Spleen (tissue), 11 donors: ENCODE measurements at regions not wholly inside any gene's neighbourhood (a gene's known extent, or its start where the extent isn't known, plus 50 kb on each side); places are given as distances from the start of the nearest gene placed in this dataset.

Experiments
- DNase-seq: peaks from one replicate; pipeline ENCODE4 v3.0.0-alpha.2; 2020
- H3K27ac ChIP-seq, 8 donors: fragments of 200-600 bp; sonication (generic) in 7 of 8; 1 replicate in 4 of 8; 2 replicates in 4 of 8; pipeline versions ENCODE4 v1.5.0 to v1.8.0; 2016 to 2021; ENCODE audit warnings: inconsistent platforms in 4 of 8, mild to moderate bottlenecking in 4 of 8, moderate library complexity in 1 of 8
- H3K27me3 ChIP-seq, 7 donors: fragments of 200-600 bp; sonication (generic) in 6 of 7; replicated peaks in 1 of 7; 1 replicate in 4 of 7; 2 replicates in 3 of 7; pipeline versions ENCODE4 v1.5.0 to v1.8.0; 2016 to 2021; ENCODE audit warnings: inconsistent platforms in 3 of 7, mild to moderate bottlenecking in 1 of 7
- H3K36me3 ChIP-seq, 6 donors: fragments of 200-600 bp; sonication (generic) in 5 of 6; 1 replicate in 4 of 6; 2 replicates in 2 of 6; pipeline versions ENCODE4 v1.5.0 to v1.8.0; 2016 to 2021; ENCODE audit warnings: inconsistent platforms in 2 of 6
- H3K4me1 ChIP-seq, 6 donors: fragments of 200-600 bp; sonication (generic) in 5 of 6; 1 replicate in 3 of 6; 2 replicates in 3 of 6; pipeline versions ENCODE4 v1.5.0 to v1.8.0; 2016 to 2021; ENCODE audit warnings: inconsistent platforms in 3 of 6
- H3K4me3 ChIP-seq, 8 donors: fragments of 200-600 bp; sonication (generic) in 7 of 8; 1 replicate in 4 of 8; 2 replicates in 4 of 8; pipeline versions ENCODE4 v1.5.0 to v1.8.0; 2016 to 2021; ENCODE audit warnings: inconsistent platforms in 4 of 8, mild to moderate bottlenecking in 4 of 8, moderate library complexity in 2 of 8
- H3K9me3 ChIP-seq, 8 donors: fragments of 200-600 bp; sonication (generic) in 7 of 8; 1 replicate in 4 of 8; 2 replicates in 4 of 8; pipeline versions ENCODE4 v1.5.0 to v1.8.0; 2016 to 2021; ENCODE audit warnings: inconsistent platforms in 4 of 8
- POLR2A ChIP-seq, 3 donors: fragments of 450-650 bp; IDR thresholded peaks; one replicate each; pipeline ENCODE4 v1.5.1; 2017; ENCODE audit warnings: antibody characterized with exemption in 3 of 3, mild to moderate bottlenecking in 1 of 3
- POLR2AphosphoS5 ChIP-seq, 3 donors: sonication (generic); formaldehyde crosslinking; IDR thresholded peaks; one replicate each; pipeline ENCODE4 v1.5.1; 2017; ENCODE audit warnings: antibody characterized with exemption in 3 of 3
- WGBS, 5 donors: extraction: QIAGEN DNeasy Blood & Tissue Kit in 3 of 5; methylation state at CpG; one replicate each; pipeline versions ENCODE4 v1.1.5 to v1.1.7; 2013 to 2018; 5-methylcytosine and 5-hydroxymethylcytosine counted together
- intact Hi-C: fragments of 100-400 bp; cut with DNase I; formaldehyde crosslinking; loops from one replicate; pipeline ENCODE4 v1.15.0; 2023; ENCODE audit warnings: low total_unique reads
- TF ChIP-seq, protein P1 (sequence below), 11 experiments: fragments of 200-600 bp in 7 of 11; fragments of 450-650 bp in 4 of 11; sonication (generic) in 4 of 11; IDR thresholded peaks in 8 of 11; conservative IDR thresholded peaks in 3 of 11; 1 replicate in 7 of 11; 2 replicates in 4 of 11; pipeline versions ENCODE4 v1.4.0 to v1.8.0; 2016 to 2021; ENCODE audit warnings: antibody characterized with exemption in 11 of 11, inconsistent platforms in 4 of 11, mild to moderate bottlenecking in 1 of 11
- donor health status: healthy with polysubstance abuse.
- donor health status: DM: no; HTN: no; CAD: no; lungs with moderate emphysema.
- donor health status: DM: no; HTN: no; CAD: no.
- donor health status: Bipolar disorder and iron deficiency.
- donor health status: healthy.
- donor health status: DM: no; HTN: no; CAD: no.
- donor health status: DM: yes; HTN: yes; CAD: no.

DNA sequence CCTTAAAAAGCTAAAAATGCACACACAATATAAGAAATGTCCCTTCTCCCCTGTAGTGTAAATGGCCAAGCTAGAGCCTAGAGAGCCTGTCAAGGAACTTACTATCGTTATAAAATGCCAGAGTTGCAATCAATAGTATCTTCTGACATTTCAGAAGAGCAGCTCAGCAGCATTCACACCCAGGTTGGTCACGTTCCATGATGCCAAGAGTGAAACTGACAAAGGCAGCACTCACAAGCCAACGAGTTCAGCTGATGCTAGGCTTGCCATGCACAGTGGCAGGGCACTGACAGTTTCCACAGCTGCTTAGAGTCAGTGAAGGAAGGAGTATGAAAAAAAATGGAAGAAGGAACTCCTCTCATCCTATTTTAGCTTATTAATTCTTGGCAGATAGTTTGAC, 331.4 kb upstream of the CCDC54 start:
- H3K4me3 ChIP-seq = no peak overlapping the region
- H3K27me3 ChIP-seq = no peaks in the 10 kb centered on the region
- H3K4me1 ChIP-seq = no peaks in the 10 kb centered on the region
- H3K9me3 ChIP-seq = peaks cover 0 to 8% (median 4%) of the 10 kb centered on the region in 8 donors
- 49 to 85% (median 68%) methylated on average over 3 of the region's 3 CpGs for WGBS, 5 donors
- H3K36me3 ChIP-seq = no peaks in the 10 kb centered on the region
- no peak for TF ChIP-seq POLR2A (IDR thresholded peaks at IDR 0.05)
- TF ChIP-seq, protein P1, sequence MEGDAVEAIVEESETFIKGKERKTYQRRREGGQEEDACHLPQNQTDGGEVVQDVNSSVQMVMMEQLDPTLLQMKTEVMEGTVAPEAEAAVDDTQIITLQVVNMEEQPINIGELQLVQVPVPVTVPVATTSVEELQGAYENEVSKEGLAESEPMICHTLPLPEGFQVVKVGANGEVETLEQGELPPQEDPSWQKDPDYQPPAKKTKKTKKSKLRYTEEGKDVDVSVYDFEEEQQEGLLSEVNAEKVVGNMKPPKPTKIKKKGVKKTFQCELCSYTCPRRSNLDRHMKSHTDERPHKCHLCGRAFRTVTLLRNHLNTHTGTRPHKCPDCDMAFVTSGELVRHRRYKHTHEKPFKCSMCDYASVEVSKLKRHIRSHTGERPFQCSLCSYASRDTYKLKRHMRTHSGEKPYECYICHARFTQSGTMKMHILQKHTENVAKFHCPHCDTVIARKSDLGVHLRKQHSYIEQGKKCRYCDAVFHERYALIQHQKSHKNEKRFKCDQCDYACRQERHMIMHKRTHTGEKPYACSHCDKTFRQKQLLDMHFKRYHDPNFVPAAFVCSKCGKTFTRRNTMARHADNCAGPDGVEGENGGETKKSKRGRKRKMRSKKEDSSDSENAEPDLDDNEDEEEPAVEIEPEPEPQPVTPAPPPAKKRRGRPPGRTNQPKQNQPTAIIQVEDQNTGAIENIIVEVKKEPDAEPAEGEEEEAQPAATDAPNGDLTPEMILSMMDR (IDR thresholded peaks at IDR 0.05 in 8 of 11, conservative IDR thresholded peaks at IDR 0.05 in 3 of 11) = no peak
- TF ChIP-seq POLR2AphosphoS5 (IDR thresholded peaks at IDR 0.05) = no peak
- no peak overlapping the region for H3K27ac ChIP-seq
- DNase-seq = no peak
- intact Hi-C loops = no loop called here

DNA sequence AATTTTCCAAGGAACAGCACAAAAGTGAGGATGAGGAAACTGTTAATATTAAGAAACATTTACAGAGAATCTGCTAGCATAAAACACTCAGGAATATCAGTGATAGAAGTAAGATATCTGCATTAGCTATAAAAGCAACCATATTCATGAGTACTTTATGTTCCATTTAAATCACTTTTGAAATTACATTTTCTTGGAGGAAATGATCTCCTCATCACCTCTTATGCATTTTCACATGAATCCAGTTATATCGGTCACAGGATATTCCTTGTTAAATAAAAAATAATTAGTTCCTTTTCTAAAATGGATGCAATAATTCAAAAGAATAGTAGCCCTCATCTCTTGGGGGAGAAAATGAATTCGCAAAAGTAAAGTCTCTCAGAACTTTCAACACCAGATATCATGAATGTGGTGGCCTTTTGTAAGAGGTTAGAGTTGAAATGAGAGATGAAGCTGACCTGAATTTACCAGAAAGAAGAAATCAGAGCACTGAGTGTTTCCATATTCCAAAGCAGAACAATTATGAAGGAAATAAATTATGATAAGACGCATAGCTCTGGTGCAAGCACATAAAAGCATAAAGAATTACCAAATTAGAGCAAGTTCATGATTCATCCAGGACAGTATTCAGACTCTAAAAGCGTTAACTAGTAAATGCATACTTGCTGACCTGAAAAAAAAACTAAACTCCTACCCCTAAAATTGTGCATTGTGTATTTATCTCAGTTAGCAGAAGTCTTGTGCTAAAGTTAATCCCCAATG, 321.9 kb upstream of the CCDC54 start:
- no peak overlapping the region for H3K27ac ChIP-seq
- intact Hi-C loops = no loop called here
- H3K27me3 ChIP-seq = no peaks in the 10 kb centered on the region
- no peaks in the 10 kb centered on the region for H3K36me3 ChIP-seq
- WGBS, 5 donors = 78 to 86% (median 85%) methylated on average over 4 of the region's 4 CpGs
- no peaks in the 10 kb centered on the region for H3K4me1 ChIP-seq
- no peak overlapping the region for H3K4me3 ChIP-seq
- DNase-seq = no peak
- no peaks in the 10 kb centered on the region for H3K9me3 ChIP-seq
- TF ChIP-seq, protein P1 (IDR thresholded peaks at IDR 0.05 in 8 of 11, conservative IDR thresholded peaks at IDR 0.05 in 3 of 11) = no peak
- TF ChIP-seq POLR2AphosphoS5 (IDR thresholded peaks at IDR 0.05) (no peak), POLR2A (IDR thresholded peaks at IDR 0.05) (no peak)

DNA sequence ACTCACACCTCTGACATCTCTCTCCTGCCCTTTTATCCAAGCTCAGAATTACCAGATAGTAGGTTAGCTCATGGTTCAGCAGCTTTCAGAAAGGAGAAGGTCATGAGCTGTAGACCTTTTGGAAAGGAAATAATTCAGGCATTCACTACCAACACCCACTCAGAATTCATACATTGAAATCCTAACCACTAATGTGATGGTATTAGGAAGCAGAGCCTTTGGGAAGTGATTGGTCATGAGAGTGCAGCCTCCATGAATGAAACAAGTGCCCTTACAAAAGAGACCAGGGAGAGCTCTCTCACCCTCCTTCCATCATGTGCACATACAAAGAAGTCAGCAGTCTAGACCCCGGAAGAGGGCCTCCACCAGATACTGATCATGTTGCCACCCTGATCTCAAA, 315.8 kb upstream of the CCDC54 start:
- WGBS, 5 donors = 90 to 93% (median 92%) methylated on average over 1 of the region's 1 CpG
- no peak for DNase-seq

DNA sequence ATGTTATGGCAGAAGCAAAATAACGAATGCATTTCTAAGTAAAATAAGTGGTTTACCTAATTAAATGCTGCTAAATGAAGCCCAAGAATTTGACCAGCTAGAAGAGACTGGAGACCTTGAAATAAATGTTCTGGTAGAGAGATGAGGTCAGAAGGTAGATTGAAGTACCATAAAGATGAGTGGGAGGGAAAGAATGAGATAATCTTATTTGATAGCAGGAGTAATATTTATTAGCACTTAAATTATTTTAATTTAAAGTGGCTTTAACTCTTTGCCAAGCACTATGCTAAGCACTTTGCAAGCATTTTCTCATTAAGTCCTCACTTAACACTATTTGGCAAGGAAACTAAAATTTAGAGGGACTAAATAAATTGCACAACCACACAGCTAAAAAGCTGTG, 314.9 kb upstream of the CCDC54 start:
- no peak overlapping the region for H3K27ac ChIP-seq
- no peaks in the 10 kb centered on the region for H3K9me3 ChIP-seq
- H3K4me1 ChIP-seq = peaks cover 0 to 9% (median 3%) of the 10 kb centered on the region in 6 donors
- TF ChIP-seq, protein P1 (IDR thresholded peaks at IDR 0.05 in 8 of 11, conservative IDR thresholded peaks at IDR 0.05 in 3 of 11) = no peak
- TF ChIP-seq POLR2AphosphoS5 (IDR thresholded peaks at IDR 0.05) (no peak), POLR2A (IDR thresholded peaks at IDR 0.05) (no peak)
- H3K4me3 ChIP-seq = no peak overlapping the region
- no peak for DNase-seq
- H3K36me3 ChIP-seq = no peaks in the 10 kb centered on the region
- intact Hi-C loops = no loop called here
- H3K27me3 ChIP-seq = peaks cover 0 to 5% (median 0%) of the 10 kb centered on the region in 7 donors
- WGBS, 5 donors = 46 to 75% (median 59%) methylated on average over 1 of the region's 1 CpG

More for the DNA sequence above, 315.8 kb upstream of the CCDC54 start:
- TF ChIP-seq POLR2A (IDR thresholded peaks at IDR 0.05) (no peak), POLR2AphosphoS5 (IDR thresholded peaks at IDR 0.05) (no peak)
- TF ChIP-seq, protein P1 (IDR thresholded peaks at IDR 0.05 in 8 of 11, conservative IDR thresholded peaks at IDR 0.05 in 3 of 11) = no peak
- no peaks in the 10 kb centered on the region for H3K36me3 ChIP-seq
- H3K27ac ChIP-seq = no peak overlapping the region
- H3K4me3 ChIP-seq = no peak overlapping the region
- H3K27me3 ChIP-seq = peaks cover 0 to 5% (median 0%) of the 10 kb centered on the region in 7 donors
- intact Hi-C loops = no loop called here
- H3K9me3 ChIP-seq = no peaks in the 10 kb centered on the region
- peaks cover 0 to 9% (median 3%) of the 10 kb centered on the region in 6 donors for H3K4me1 ChIP-seq
